RKO (cell line): ENCODE measurements at regions not wholly inside any gene's neighbourhood (a gene's known extent, or its start where the extent isn't known, plus 50 kb on each side); places are given as distances from the start of the nearest gene placed in this dataset.

ENCODE experiments used
- DNase-seq: peaks from one replicate; pipeline ENCODE4 v3.0.0-alpha.2; 2016; ENCODE audit warnings: low spot score

DNA sequence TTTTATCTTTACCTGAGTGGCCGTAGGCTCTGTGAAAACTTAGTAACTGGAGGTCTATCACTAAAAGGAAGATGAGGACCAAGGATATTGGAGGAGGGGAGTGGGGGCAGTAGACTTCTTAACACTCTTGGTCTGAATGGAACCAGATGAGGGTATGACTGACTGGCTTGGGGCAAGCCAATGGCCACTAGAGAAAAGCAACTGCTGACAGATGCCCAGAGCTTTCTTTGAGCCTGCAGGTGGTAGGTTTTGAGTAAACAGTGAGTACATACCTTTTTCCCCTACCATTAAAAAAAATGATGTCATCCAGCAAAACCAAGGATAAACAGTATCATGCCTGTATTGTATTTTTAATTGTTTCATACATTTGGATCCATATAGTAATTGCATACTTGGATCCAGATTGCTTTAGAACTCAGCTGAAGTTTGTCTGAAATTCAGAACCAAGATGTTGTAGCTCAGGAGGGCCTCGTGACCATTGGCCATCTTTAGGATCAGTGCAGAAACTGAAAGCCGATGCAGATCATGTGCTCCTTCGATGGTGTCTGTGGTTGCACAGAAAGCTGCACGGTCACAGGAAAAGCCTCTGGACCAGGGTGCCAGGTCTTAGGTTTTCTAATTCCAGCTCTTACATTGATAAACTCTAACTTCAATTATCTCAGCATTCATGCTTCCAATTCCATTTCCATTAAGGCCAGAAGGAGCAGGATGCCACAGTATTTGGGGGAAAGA lies 131.0 kb downstream of the PDGFRA start:
- no peak for DNase-seq

DNA sequence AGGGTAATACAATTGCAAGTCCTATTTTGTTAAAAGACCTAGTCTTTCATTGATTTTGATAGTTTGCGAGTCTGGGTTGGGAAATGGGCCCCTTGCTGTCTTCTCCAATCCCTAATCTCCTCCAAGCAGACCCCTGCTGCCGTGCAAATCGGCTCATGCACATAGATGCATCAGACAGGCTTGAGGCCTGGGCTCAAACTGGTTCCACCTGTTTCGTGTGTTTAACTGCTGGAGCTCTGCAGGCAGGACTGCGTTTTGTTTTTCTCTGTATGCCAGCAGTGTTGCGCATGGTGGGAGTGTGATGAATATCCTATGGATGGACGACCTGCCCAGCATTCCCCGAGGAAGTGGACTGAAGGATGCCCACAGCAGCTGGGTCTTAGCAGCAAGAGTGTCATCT lies 133.9 kb downstream of the PDGFRA start:
- no peak for DNase-seq

DNA sequence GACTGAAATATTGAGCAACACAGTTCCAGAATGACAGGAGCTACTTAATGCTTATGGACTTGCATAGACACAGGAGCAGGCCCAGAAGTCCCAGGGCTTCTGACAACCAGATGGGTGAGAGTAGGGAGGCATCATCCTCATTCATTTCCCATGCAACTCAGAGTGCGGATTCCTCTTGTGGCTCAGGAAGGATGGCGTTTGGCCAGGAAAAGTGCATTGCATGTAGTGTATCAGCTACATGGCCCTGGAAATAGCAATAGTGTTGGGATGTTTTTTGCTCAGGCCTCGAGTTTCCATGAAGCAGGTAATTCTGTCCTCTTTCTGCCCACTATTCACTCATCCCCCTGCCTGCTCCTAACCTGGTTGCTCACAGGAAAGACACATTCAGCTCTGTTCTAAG lies 136.6 kb downstream of the PDGFRA start:
- no peak for DNase-seq

DNA sequence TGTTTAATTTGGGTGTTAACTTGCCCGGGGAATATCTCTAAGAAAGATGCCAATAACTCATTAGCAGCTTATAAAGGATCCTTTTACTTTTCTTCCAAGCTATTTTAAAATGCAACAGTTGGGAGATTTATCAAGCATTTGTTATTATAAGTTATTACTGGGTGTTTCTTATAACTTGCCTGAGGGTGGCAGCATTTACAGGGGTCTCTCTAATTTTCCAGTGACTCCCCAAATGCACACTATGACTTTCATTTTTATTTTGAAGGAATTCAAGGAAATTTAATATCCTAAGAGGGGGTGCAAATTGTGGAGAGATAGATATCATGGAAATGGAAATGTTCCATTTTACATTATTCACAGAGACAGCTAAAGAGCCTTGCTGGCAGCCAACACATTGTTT lies 138.0 kb downstream of the PDGFRA start:
- DNase-seq = no peak

DNA sequence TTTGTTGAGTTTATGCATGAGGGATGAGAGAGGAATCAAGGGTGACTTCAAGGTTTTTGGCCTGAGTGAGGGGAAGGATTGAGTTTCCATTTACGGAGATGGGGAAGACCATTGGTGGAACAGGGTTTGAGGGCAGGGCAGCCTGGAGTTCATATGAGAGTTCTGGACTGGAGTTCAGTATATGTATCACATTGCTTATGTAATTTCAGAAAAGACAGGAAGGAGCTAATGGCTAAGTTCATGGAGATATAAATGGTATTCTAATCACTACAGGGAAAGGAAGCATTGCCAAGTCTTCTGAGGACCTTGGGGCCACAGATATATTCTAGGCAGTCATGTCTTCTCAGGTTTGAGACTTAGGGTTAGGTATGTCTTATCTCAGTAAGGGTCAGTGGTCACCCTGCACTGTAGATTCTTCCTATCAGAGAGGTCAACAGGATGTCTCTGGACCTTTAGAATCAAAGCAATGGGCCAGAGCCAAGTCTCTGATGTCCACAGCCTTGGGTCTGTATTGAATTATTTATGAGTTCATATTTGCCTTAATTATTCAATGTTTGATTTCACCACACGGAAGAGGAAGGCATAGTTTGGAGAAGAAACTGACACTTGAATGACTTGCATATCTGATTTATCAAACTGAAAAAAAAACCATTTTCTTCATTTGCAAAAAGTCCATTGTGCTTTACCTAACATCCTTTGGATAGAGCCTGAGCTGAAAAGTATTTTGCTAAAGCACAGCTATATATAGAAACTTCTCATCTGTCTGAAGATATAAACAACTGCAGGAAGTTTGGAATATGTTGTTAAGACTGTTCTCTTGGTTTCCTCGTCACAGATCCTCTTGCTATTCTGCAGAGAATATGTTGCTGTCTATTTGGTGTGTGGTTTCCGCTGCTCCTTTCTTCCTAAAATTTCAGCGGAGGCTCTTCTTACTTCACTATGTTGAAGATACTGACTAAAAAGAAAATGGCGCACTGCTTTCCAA lies 139.5 kb downstream of the PDGFRA start:
- no peak for DNase-seq

DNA sequence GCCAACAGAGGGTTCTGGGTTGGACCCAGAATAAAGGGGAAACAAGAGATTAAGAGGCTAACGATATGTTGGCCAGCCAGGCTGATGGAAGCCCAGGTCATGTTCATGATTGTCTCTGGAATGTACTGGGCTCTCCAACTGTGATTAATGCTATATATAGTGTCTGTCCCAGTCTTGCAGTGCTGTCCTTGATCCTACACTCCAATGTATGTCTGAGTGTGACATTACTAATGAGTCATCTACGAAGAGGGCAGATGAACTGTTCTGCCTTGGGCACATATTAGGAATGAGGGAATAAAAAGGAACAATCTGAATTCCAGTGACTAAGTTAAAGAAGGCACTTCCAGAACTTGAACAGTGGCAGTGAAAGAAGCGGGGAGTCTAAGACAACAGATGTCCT lies 142.1 kb downstream of the PDGFRA start:
- no peak for DNase-seq

DNA sequence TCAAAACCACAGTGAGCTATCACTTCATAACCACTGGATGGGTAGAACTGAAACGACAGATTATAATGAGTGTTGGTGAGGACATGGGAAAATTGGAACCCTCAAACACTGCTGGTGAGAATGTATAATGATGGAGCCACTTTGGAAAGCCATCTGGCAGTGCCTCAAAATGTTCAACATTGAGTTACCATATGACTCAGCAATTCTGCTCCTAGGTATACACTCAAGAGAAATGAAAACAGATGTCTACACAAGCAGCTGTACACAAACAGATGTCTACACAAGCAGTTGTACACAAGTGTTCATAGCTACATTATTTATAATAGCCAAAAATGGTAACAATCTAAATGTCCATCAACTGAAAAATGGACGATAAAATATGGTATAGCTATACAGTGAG lies 143.9 kb downstream of the PDGFRA start:
- no peak for DNase-seq

DNA sequence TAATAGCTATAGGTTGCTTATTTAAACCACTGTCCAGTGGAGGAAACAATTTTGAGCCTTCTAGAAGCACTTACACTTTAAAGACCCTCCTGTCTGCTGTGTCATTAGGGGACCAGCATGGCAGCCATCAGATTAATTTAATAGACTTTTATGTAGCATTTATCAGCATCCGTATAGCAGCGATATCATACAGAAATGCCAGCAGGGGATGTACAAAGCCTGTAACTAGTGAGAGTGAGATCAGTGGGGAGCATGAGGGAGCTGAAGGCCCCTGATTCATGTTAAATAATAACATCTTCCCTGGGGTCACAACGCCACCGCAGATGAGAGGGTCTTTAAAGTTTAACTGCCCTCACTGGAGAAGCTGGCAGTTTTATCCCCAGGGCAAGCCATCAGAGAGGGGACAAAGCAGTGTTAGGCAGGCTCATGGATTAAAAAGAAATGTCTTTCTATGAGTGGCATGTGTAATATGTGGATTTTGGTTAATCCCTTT lies 144.7 kb downstream of the PDGFRA start:
- DNase-seq = no peak

DNA sequence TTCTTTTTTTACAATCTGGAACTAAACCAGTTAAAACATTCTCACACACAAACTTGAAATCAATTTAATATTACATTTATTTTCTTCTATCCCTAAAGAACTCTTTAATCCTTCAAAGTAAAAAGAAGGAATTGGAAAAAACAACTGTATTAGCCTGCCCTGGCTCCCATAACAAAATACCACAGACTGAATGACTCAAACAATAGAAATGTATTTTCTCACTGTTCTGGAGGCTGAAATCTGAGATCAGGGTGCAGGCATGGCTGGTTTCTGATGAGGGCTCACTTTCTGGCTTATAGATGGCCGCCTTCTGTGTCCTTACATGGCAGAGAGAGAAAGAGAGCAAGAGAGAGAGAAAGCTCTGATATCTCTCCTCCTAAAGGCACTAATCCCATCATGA lies 149.4 kb downstream of the PDGFRA start:
- no peak for DNase-seq

DNA sequence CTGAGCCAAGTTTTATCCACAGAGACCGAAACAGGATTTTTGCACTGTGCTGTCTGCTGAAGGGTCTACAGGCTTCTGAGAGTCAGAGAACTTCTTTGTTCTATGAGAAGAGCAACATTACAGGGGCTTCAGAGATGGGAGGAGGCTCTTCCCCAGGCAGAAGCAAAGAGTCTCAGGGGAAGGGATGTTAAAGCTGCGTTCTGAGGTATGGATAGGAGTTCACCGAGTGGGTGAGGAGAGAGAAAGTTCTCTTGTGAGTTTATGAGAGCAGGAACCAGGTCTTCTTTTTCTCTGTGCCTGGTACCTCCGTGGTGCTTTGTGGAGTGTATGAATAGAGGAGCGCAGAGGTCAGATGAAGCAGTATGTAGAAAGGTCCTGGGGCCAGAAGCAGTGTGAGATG lies 155.1 kb downstream of the PDGFRA start:
- DNase-seq = no peak

DNA sequence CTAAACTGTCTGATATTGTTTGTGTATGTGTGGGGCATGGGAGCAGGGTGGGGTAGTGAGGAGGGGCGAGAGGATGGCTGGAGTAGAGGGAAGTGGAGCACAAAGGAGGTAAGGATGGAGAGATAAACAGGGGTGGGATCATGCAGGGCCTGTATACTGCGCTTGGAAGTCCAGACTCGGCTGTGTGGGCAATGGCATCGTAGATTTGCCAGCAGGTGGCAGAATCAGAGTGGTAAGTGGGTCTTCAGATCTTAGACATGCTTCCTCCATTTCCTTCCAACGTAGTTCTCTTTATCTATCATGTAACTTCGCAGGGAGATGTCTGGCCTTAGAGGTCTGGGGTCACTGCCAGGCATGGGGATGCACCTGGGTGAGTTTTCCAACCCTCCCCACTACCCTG lies 155.5 kb downstream of the PDGFRA start:
- DNase-seq = peak; percentile 7

DNA sequence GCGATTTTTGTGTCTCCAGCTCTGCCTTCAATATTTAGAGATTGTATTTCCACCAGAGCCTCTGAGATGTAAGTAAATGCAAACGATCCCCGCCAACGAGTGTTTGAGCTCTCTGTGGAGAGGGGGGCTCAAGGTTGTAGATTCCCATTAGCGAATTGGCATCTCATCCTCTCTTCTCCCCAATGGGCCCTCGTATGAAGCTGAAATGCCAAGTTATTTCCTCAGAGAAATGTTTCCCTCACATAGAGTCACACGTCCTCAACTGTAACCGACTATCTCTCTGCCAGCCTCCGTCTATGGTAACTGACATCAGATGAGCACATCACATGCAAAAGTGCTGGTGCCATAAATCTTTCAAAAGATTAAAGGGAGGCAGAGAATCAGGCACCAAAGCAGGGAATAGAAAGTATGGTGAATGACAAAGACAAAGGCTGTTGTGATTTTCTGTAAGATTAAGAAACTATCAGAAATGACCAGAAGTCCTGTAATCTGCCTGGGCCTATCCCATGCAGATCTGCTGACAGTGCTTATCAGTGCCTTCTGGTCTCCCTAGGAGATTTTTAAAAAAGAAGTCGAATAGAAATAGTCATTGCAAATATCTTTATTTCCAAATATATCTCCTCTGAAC lies 157.1 kb downstream of the PDGFRA start:
- DNase-seq = no peak

DNA sequence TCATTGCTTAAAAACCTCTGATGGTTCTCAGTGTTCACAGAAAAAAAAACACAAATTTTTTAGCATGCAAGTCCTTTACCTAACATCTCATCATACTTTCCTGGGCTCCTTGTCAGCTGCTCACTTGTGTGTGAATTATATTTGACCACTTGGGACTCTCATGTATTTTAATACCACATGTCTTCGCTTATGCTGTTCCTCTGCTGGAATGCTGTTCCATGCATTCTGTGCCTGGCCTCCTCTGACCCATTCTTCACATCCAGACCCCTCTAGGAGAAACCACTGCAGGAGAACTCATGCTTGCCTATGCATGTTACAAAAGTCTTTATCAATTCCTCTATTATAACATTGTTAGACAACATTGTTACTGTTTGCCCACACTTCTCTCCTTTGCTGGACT lies 157.6 kb downstream of the PDGFRA start:
- no peak for DNase-seq

DNA sequence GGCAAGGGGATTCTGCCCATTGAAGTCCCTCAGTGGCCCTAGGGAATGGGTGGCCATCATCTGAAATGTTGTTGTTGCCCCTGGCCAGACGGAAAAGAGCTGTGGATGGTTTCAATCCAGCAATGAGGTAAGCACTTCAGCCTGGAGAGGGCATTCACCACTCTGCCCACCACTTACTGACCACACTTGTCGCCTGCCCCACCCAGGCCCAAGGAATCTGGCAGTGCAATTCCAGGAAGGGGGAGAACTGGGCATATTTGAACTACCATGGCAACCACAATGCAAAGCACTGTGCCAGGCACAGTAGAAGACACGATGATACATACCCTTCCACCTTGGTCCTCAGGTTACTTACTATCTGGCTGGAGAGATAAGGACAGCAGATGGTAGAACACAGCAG lies 161.6 kb downstream of the PDGFRA start:
- DNase-seq = no peak

DNA sequence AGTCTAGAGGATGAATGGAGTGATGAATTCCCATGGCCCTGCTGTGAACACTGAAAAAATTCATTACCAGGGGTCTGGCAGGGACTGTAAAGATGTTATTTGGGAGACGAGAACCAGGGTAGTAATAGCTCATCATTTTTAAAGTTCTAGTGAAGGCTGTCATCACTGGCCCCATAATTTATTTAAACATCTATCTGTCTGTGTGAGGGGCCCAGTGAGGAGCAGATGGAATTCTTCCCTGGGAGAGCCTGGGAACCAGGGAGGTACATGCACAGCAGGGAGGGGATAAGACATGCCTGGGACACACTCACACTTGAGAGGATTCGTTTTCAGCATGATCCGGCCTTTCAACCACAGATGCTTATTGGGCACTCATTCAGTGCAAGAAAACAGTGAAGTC lies 162.0 kb downstream of the PDGFRA start:
- no peak for DNase-seq

DNA sequence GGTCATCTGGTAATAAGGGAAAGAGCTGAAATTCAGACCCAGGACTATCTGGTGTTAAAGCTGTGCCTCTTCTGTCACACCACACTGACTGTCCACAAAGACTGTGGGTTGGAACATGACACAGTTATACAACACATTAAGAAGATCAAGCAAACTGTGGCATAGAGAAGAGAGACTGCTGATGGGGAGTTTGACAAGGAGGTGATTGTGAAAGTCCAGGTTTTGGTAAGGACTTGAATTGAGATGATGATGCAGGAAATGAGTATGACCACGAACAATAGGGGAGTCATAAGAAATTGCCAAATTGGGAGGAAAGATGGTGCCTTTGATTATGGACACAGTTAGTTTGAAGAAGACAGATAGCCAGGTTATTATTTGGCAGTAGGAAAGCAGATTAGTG lies 163.4 kb downstream of the PDGFRA start:
- DNase-seq = no peak

DNA sequence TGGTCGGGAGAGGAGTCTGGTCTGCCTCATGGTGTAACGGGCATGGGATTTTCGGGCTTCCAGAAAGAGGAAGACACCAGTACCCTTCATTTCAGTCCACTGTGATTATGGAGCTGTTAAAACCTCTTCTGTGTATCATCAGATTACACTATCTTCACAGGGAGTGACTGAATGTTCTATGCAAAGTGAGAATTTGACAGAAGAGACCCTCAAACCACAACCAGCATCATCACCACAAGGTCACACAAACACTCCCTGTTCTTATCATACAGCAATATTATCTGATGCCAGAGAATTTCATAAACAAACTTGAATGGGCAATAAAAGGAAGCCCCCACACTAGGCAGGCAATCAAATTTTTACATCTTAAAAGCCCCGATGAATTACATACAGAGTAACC lies 164.2 kb downstream of the PDGFRA start:
- DNase-seq = no peak

DNA sequence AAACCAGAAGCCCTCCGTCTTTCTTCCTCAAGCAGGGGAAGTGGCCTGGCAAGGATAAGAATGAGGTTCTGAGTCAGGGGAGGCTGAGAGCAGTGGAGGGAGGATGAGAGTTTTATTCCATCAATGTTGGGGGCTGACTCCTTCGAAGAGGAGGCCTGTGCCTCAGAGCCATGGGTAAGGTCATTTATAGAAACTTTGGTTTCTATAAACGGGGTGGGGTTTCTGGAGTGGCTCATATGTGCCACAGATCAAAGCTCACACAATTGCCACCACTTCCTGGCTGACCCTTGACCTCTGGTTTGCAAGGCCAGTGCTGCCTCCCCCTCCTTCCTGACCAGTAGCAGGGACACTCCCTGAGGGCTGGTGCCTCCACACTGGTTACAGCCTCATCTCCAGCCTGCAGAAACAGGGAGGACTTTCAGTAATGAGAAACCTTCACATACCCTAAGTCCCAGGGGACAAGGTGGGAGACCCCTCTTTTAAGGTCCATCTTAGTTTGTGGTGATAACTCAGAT lies 166.0 kb downstream of the PDGFRA start:
- no peak for DNase-seq

DNA sequence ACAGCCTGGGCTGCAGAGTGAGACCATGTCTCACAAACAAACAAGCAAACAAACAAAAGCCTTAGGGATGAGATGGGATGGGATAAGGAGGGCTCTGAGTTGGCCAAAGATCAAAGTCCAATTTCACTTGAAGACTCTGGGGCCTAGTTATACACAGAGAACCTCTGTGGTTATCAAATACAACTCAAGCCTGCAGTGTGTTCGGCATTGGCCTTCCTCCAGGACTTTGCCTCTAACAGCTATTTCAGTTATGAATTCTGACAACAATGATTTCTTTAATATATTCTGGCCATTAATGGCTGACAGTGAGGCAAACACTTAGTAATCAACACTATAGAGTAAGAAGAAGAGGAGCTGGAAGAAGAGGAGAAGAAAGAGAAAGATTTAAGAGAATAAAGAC lies 171.1 kb downstream of the PDGFRA start:
- no peak for DNase-seq

DNA sequence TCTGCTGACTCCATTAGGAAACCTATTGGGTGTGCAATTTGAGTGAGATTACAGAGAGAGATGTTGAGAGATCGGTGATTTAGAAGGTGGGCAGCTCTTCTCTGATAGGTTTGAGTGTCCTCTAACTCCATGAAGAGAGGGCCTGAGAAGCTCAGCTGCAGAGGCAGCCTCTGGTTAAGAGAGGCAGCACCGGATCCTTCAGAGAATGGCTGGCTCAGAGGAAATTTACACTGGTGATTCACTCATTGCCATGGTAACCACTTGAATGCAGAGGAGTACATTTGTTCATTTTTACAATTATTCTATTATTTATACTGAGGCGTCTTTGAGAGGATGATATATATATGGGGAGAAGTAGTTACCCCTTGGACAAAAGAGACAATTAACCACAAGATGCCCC lies 171.7 kb downstream of the PDGFRA start:
- peak; percentile 63 for DNase-seq

DNA sequence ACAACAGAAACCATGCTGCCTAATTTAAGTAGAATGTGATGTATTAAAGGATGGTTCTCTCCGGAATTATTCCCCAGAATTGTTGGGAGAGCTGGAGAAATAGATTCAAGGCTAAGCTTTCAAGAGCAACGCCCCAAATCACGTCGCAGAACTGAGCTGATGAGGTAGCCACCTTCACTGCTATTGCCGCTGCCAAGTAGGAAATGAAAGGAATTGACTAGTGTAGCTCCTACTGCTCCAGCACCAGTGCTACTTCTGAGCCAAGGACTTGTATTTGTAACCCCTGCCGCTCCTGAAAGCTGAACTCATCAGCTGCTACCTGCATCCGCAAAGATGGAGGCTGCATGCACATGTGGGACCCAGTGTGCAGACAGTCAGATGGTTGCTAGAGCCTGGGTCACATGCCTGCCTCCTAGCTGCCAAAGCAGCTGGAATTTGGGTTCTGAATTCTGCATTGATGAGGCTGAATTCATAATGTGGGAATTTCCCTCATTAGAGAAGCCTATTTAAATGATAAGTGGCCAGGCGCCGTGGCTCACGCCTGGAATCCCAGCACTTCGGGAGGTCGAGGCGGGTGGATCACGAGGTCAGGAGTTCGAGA lies 173.9 kb downstream of the PDGFRA start:
- DNase-seq = no peak
